ENCODE measurements at regions not wholly inside any gene's neighbourhood (a gene's known extent, or its start where the extent isn't known, plus 50 kb on each side); places are given as distances from the start of the nearest gene placed in this dataset.
"Not testable (repeated sequence)": the region's sequence is repeated elsewhere in the genome, so short reads cannot be mapped to it uniquely, and the experiment has no call there.

- no peak for ATAC-seq
- no peak overlapping the region for H3K4me3 Mint-ChIP-seq
- H3K27me3 Mint-ChIP-seq = peaks cover 3% of the 10 kb centered on the region
- no peaks in the 10 kb centered on the region for H3K36me3 Mint-ChIP-seq (ENCODE audit: low read depth)
- H3K4me1 Mint-ChIP-seq = no peaks in the 10 kb centered on the region
- DNase-seq = no peak
- no peak overlapping the region for H3K27ac Mint-ChIP-seq
- H3K9me3 Mint-ChIP-seq = no peaks in the 10 kb centered on the region
Measured at GRCh38 chr2:196511258-196512168, 128.0 kb upstream of the CCDC150 start.

GRCh38 chr2:196513796-196514526 is 125.6 kb upstream of the CCDC150 start:
- DNase-seq = no peak
- H3K4me3 Mint-ChIP-seq = no peak overlapping the region
- H3K36me3 Mint-ChIP-seq (ENCODE audit: low read depth) = no peaks in the 10 kb centered on the region
- H3K27me3 Mint-ChIP-seq = peaks cover 4% of the 10 kb centered on the region
- H3K9me3 Mint-ChIP-seq = no peaks in the 10 kb centered on the region
- ATAC-seq = no peak
- no peak overlapping the region for H3K27ac Mint-ChIP-seq
- H3K4me1 Mint-ChIP-seq = no peaks in the 10 kb centered on the region

DNA sequence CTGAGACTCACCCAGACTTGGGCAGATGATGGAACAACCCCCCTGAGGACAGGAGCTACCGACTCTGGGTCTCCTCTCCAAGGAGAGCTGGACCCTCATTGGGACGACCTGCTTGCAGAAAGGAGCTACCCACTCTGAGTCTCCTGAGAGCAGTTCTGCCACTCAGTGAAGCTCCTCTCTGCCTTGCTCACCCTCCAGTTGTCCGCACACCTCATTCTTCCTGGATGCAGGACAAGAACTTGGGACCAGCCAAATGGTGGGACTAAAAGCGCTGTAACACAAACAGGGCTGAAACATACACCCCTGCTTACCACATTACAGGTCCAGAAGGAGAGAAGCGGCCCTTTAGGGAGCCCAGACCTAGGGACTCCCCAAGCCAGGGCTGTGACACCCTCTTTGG is 124.9 kb upstream of the CCDC150 start:
- DNase-seq = no peak
- Mint-ChIP-seq H3K4me1 (no peaks in the 10 kb centered on the region), H3K27me3 (peaks cover 4% of the 10 kb centered on the region), H3K36me3 (ENCODE audit: low read depth) (no peaks in the 10 kb centered on the region), H3K27ac (no peak overlapping the region), H3K9me3 (no peaks in the 10 kb centered on the region), H3K4me3 (no peak overlapping the region)
- no peak for ATAC-seq

GRCh38 chr2:196515051-196515450 is 124.5 kb upstream of the CCDC150 start:
- Mint-ChIP-seq H3K36me3 (ENCODE audit: low read depth) (no peaks in the 10 kb centered on the region), H3K27ac (no peak overlapping the region), H3K4me1 (no peaks in the 10 kb centered on the region), H3K4me3 (no peak overlapping the region), H3K9me3 (no peaks in the 10 kb centered on the region), H3K27me3 (peaks cover 3% of the 10 kb centered on the region)
- DNase-seq = no peak
- ATAC-seq = no peak

GRCh38 chr2:196515608-196516007 is 123.9 kb upstream of the CCDC150 start:
- DNase-seq = no peak
- no peak overlapping the region for H3K27ac Mint-ChIP-seq
- no peaks in the 10 kb centered on the region for H3K9me3 Mint-ChIP-seq
- ATAC-seq = no peak
- peaks cover 3% of the 10 kb centered on the region for H3K27me3 Mint-ChIP-seq
- no peaks in the 10 kb centered on the region for H3K36me3 Mint-ChIP-seq (ENCODE audit: low read depth)
- no peaks in the 10 kb centered on the region for H3K4me1 Mint-ChIP-seq
- H3K4me3 Mint-ChIP-seq = no peak overlapping the region

- DNase-seq (no peak), ATAC-seq (no peak)
- Mint-ChIP-seq H3K4me1 (no peaks in the 10 kb centered on the region), H3K27me3 (peaks cover 3% of the 10 kb centered on the region), H3K9me3 (no peaks in the 10 kb centered on the region), H3K4me3 (no peak overlapping the region), H3K36me3 (ENCODE audit: low read depth) (no peaks in the 10 kb centered on the region), H3K27ac (no peak overlapping the region)
Measured at GRCh38 chr2:196516564-196516963, 123.0 kb upstream of the CCDC150 start.

DNA sequence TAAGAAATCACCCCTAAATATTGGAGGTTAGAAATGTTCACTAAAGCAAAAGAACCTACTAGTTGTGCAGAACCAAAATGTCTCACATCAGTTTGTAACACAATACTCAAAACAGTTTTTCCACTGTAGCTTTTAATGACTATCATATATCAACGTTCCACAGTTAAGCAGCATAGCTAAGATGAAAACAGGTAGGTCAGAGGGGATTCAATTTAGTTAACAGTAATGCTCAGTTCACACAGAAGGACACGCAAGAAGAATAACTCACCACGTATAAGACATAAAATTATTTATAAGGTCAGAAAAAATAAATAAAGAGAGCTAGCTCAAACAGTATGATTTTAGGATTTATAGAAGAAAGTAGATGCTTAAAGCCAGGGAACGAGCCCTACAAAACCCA is 118.9 kb upstream of the CCDC150 start:
- DNase-seq (no peak), ATAC-seq (no peak)
- H3K27ac Mint-ChIP-seq = no peak overlapping the region
- no peaks in the 10 kb centered on the region for H3K36me3 Mint-ChIP-seq (ENCODE audit: low read depth)
- H3K4me1 Mint-ChIP-seq = no peaks in the 10 kb centered on the region
- no peak overlapping the region for H3K4me3 Mint-ChIP-seq
- H3K27me3 Mint-ChIP-seq = peaks cover 3% of the 10 kb centered on the region
- no peaks in the 10 kb centered on the region for H3K9me3 Mint-ChIP-seq

DNA sequence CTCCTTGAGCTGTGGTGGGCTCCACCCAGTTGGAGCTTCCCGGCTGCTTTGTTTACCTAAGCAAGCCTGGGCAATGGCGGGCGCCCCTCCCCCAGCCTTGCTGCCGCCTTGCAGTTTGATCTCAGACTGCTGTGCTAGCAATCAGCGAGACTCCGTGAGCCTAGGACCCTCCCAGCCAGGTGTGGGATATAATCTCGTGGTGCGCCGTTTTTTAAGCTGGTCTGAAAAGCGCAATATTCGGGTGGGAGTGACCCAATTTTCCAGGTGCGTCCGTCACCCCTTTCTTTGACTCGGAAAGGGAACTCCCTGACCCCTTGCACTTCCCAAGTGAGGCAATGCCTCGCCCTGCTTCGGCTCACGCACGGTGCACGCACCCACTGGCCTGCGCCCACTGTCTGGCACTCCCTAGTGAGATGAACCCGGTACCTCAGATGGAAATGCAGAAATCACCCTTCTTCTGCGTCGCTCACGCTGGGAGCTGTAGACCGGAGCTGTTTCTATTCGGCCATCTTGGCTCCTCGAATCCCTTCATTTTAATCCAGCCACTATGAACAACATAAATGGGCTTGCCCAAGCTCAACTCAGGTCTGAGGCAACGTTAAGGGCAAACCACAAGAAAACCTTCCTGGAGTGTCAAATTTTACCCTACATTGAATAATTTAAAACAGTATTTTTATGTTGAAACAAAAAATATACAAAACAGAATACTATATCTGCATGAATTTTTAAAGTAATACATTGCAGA is 112.4 kb upstream of the CCDC150 start:
- not testable (repeated sequence) for H3K27ac Mint-ChIP-seq

GRCh38 chr2:196528486-196529223 is 110.9 kb upstream of the CCDC150 start:
- no peaks in the 10 kb centered on the region for H3K36me3 Mint-ChIP-seq (ENCODE audit: low read depth)
- H3K27ac Mint-ChIP-seq = no peak overlapping the region
- peaks cover 3% of the 10 kb centered on the region for H3K27me3 Mint-ChIP-seq
- H3K9me3 Mint-ChIP-seq = no peaks in the 10 kb centered on the region
- ATAC-seq = no peak
- no peaks in the 10 kb centered on the region for H3K4me1 Mint-ChIP-seq
- DNase-seq = no peak
- H3K4me3 Mint-ChIP-seq = no peak overlapping the region

More for the DNA sequence above, 112.4 kb upstream of the CCDC150 start:
- not testable (repeated sequence) for H3K27me3 Mint-ChIP-seq; H3K36me3 Mint-ChIP-seq (ENCODE audit: low read depth); DNase-seq; ATAC-seq; H3K4me1 Mint-ChIP-seq; H3K4me3 Mint-ChIP-seq; H3K9me3 Mint-ChIP-seq

DNA sequence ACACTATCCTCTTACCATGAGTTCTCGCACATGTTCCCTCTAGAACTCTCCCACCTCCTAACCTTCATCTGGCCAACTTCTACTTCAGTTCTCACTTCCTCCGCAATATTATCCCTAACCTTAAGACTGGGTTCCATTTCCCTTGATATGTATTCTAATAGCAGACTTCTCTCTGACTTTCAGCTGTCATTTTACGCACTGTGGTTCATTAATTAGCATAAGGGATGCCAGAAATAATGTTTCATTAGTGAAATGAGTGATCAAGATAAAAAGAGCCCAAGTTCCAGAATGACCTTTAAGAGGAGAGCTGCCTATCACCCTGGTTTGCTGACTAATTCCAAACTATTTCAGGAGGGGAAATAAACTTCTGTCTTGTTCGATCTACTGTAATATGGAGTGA is 108.6 kb upstream of the CCDC150 start:
- H3K27me3 Mint-ChIP-seq = peaks cover 3% of the 10 kb centered on the region
- no peaks in the 10 kb centered on the region for H3K4me1 Mint-ChIP-seq
- no peaks in the 10 kb centered on the region for H3K9me3 Mint-ChIP-seq
- DNase-seq = no peak
- no peak overlapping the region for H3K27ac Mint-ChIP-seq
- ATAC-seq = peak; percentile 57
- no peak overlapping the region for H3K4me3 Mint-ChIP-seq
- H3K36me3 Mint-ChIP-seq (ENCODE audit: low read depth) = no peaks in the 10 kb centered on the region

GRCh38 chr2:196533772-196534397 is 105.6 kb upstream of the CCDC150 start:
- no peaks in the 10 kb centered on the region for H3K4me1 Mint-ChIP-seq
- no peaks in the 10 kb centered on the region for H3K36me3 Mint-ChIP-seq (ENCODE audit: low read depth)
- ATAC-seq = no peak
- no peak overlapping the region for H3K27ac Mint-ChIP-seq
- peaks cover 3% of the 10 kb centered on the region for H3K27me3 Mint-ChIP-seq
- H3K4me3 Mint-ChIP-seq = no peak overlapping the region
- H3K9me3 Mint-ChIP-seq = no peaks in the 10 kb centered on the region
- no peak for DNase-seq

DNA sequence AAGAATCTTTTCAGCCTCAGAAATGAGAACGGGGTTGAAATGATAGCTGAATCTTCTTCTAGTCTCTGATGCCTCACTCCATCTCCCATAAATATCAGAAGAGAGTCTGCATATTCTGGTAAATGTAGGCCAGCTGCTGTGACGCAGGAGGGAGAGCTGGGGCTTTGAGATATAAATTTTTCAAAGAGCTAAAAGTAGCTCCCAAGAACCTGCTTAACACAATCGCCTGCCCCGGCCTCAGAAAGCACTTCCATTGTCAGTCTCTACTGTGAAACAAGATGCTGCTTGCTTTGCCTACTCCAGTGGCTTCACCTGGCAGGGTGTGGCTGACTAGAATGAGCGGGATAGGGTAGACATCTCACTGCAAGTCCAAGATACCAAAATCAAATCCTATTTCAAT is 105.0 kb upstream of the CCDC150 start:
- Mint-ChIP-seq H3K27me3 (peaks cover 3% of the 10 kb centered on the region), H3K4me3 (no peak overlapping the region), H3K4me1 (no peaks in the 10 kb centered on the region), H3K9me3 (no peaks in the 10 kb centered on the region), H3K36me3 (ENCODE audit: low read depth) (no peaks in the 10 kb centered on the region), H3K27ac (no peak overlapping the region)
- no peak for DNase-seq
- no peak for ATAC-seq

DNA sequence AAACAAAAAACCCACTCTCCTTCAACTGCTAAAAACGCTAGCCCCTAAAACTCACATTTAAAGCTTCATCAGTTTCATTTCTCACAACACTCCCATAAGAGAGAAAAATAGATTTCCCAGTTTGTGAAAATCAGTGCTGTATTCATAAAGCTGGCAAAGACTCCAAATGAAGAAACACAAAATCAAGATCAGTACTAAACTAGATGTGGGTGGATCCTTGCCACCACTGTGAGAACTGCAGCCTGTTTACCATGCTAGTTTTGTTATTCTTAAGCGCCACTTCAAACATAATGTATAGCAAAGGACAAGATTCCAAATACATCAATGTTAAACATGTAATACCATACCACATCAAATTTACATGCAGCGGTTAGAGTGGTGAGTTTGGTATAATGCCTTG is 104.5 kb upstream of the CCDC150 start:
- no peak for DNase-seq
- peaks cover 3% of the 10 kb centered on the region for H3K27me3 Mint-ChIP-seq
- no peak overlapping the region for H3K4me3 Mint-ChIP-seq
- H3K9me3 Mint-ChIP-seq = no peaks in the 10 kb centered on the region
- H3K4me1 Mint-ChIP-seq = no peaks in the 10 kb centered on the region
- no peaks in the 10 kb centered on the region for H3K36me3 Mint-ChIP-seq (ENCODE audit: low read depth)
- ATAC-seq = no peak
- H3K27ac Mint-ChIP-seq = no peak overlapping the region

DNA sequence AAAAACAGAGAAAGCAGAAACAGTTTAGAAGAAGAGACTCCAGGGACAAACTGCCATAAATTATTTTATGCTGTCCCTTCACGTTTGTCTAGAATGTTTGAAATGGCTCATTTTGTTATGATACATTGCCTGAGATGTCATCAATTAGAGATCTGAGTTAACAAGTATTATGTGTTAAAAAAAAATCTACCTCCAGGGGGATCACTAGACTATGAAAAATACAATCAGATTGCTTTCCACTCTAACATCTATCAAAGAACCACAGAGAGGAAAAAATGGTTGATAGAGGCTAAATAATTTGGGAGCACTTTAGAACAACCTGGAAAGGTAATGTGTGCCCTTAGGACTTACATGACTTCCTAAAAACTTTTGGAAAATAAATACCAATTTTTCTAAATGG is 103.8 kb upstream of the CCDC150 start:
- DNase-seq = no peak
- no peaks in the 10 kb centered on the region for H3K9me3 Mint-ChIP-seq
- ATAC-seq = no peak
- no peak overlapping the region for H3K27ac Mint-ChIP-seq
- no peak overlapping the region for H3K4me3 Mint-ChIP-seq
- H3K27me3 Mint-ChIP-seq = peaks cover 5% of the 10 kb centered on the region
- H3K4me1 Mint-ChIP-seq = no peaks in the 10 kb centered on the region
- no peaks in the 10 kb centered on the region for H3K36me3 Mint-ChIP-seq (ENCODE audit: low read depth)
